ENCODE measurements at regions not wholly inside any gene's neighbourhood (a gene's known extent, or its start where the extent isn't known, plus 50 kb on each side); places are given as distances from the start of the nearest gene placed in this dataset.

GRCh38 chr10:98321186-98321780 is 53.3 kb upstream of the LOXL4 start:
- Mint-ChIP-seq H3K9me3 (peaks cover 0 to 1% (median 0%) of the 10 kb centered on the region in 7 donors), H3K4me1 (no peaks in the 10 kb centered on the region), H3K27me3 (peaks cover 13% of the 10 kb centered on the region), H3K4me3 (no peak overlapping the region), H3K36me3 (no peaks in the 10 kb centered on the region), H3K27ac (no peak overlapping the region)
- Histone ChIP-seq H3K27ac (ENCODE audit: insufficient read depth, low read length, poor library complexity, severe bottlenecking) (no peak overlapping the region), H3K27me3 (ENCODE audit: control insufficient read depth, insufficient read depth, low read length) (peaks cover 1% of the 10 kb centered on the region), H3K9me3 (ENCODE audit: control insufficient read depth in 2 of 2, low read length in 2 of 2) (no peaks in the 10 kb centered on the region), H3K4me1 (ENCODE audit: control insufficient read depth, insufficient read depth, low read length, poor library complexity, severe bottlenecking) (no peaks in the 10 kb centered on the region), H3K4me3 (ENCODE audit: low read depth, low read length) (no peak overlapping the region), H3K36me3 (ENCODE audit: control insufficient read depth, insufficient read depth, low read length) (no peaks in the 10 kb centered on the region)
- DNase-seq, result no peak
- ATAC-seq (ENCODE audit: low read depth in 2 of 2), result no peak

GRCh38 chr10:98320486-98321185 is 52.6 kb upstream of the LOXL4 start:
- Histone ChIP-seq H3K4me1 (ENCODE audit: control insufficient read depth, insufficient read depth, low read length, poor library complexity, severe bottlenecking) (no peaks in the 10 kb centered on the region), H3K36me3 (ENCODE audit: control insufficient read depth, insufficient read depth, low read length) (no peaks in the 10 kb centered on the region), H3K4me3 (ENCODE audit: low read depth, low read length) (no peak overlapping the region), H3K27ac (ENCODE audit: insufficient read depth, low read length, poor library complexity, severe bottlenecking) (no peak overlapping the region), H3K27me3 (ENCODE audit: control insufficient read depth, insufficient read depth, low read length) (peaks cover 3% of the 10 kb centered on the region), H3K9me3 (ENCODE audit: control insufficient read depth in 2 of 2, low read length in 2 of 2) (no peaks in the 10 kb centered on the region)
- Mint-ChIP-seq H3K4me1 (no peaks in the 10 kb centered on the region), H3K27ac (no peak overlapping the region), H3K9me3 (peaks cover 0 to 1% (median 0%) of the 10 kb centered on the region in 7 donors), H3K36me3 (no peaks in the 10 kb centered on the region), H3K27me3 (peaks cover 13% of the 10 kb centered on the region), H3K4me3 (no peak overlapping the region)
- ATAC-seq (ENCODE audit: low read depth in 2 of 2) (no peak), DNase-seq (no peak)

- H3K27me3 ChIP-seq (ENCODE audit: control insufficient read depth, insufficient read depth, low read length), result peaks cover 7% of the 10 kb centered on the region
- peaks cover 0 to 1% (median 0%) of the 10 kb centered on the region in 7 donors for H3K9me3 Mint-ChIP-seq
- no peak for DNase-seq
- no peak overlapping the region for H3K4me3 ChIP-seq (ENCODE audit: low read depth, low read length)
- peaks cover 13% of the 10 kb centered on the region for H3K27me3 Mint-ChIP-seq
- H3K36me3 Mint-ChIP-seq, result no peaks in the 10 kb centered on the region
- ATAC-seq (ENCODE audit: low read depth in 2 of 2), result no peak
- H3K4me3 Mint-ChIP-seq, result no peak overlapping the region
- H3K27ac ChIP-seq (ENCODE audit: insufficient read depth, low read length, poor library complexity, severe bottlenecking), result no peak overlapping the region
- H3K36me3 ChIP-seq (ENCODE audit: control insufficient read depth, insufficient read depth, low read length), result no peaks in the 10 kb centered on the region
- H3K4me1 Mint-ChIP-seq, result no peaks in the 10 kb centered on the region
- H3K27ac Mint-ChIP-seq, result no peak overlapping the region
- no peaks in the 10 kb centered on the region for H3K4me1 ChIP-seq (ENCODE audit: control insufficient read depth, insufficient read depth, low read length, poor library complexity, severe bottlenecking)
- H3K9me3 ChIP-seq (ENCODE audit: control insufficient read depth in 2 of 2, low read length in 2 of 2), result no peaks in the 10 kb centered on the region
Observed at GRCh38 chr10:98318861-98319260, 50.9 kb upstream of the LOXL4 start.

Measured in CD4-positive, CD25-positive, alpha-beta regulatory T cell (primary cell).